Ovary (tissue), 7 donors: ENCODE measurements at regions not wholly inside any gene's neighbourhood (a gene's known extent, or its start where the extent isn't known, plus 50 kb on each side); places are given as distances from the start of the nearest gene placed in this dataset.

Experiments used
- DNase-seq, 5 donors: peaks; one replicate each; pipeline ENCODE4 v3.0.0-alpha.2; 2019 to 2020
- H3K27ac ChIP-seq, 2 donors: fragments of 200-600 bp; one replicate each; pipeline versions ENCODE4 v1.5.1 to v1.8.0; 2019 to 2022
- H3K27me3 ChIP-seq: fragments of 200-600 bp; one replicate; pipeline ENCODE4 v1.8.0; 2022
- H3K36me3 ChIP-seq: fragments of 200-600 bp; sonication (generic); one replicate; pipeline ENCODE4 v1.5.1; 2019
- H3K4me1 ChIP-seq: one replicate; pipeline ENCODE4 v1.8.1; 2013; ENCODE audit warnings: mild to moderate bottlenecking, moderate library complexity; ENCODE audit not compliant: insufficient read depth
- H3K4me3 ChIP-seq: fragments of 200-600 bp; sonication (generic); one replicate; pipeline ENCODE4 v1.5.1; 2017
- H3K9me3 ChIP-seq, 2 donors: fragments of 200-600 bp in 1 of 2; sonication (generic) in 1 of 2; one replicate each; pipeline versions ENCODE4 v1.5.1 to v1.8.1; 2013 to 2019; ENCODE audit warnings: mild to moderate bottlenecking in 1 of 2, moderate library complexity in 1 of 2
- CTCF ChIP-seq, 3 donors: fragments of 450-650 bp in 2 of 3; fragments of 200-600 bp in 1 of 3; IDR thresholded peaks; one replicate each; pipeline versions ENCODE4 v1.5.1 to v1.8.0; 2016 to 2022; ENCODE audit warnings: antibody characterized with exemption in 3 of 3, mild to moderate bottlenecking in 1 of 3
- EP300 ChIP-seq: sonication (generic); formaldehyde crosslinking; IDR thresholded peaks from one replicate; pipeline ENCODE4 v1.6.1; 2017; ENCODE audit warnings: antibody characterized with exemption
- POLR2A ChIP-seq: fragments of 450-650 bp; IDR thresholded peaks from one replicate; pipeline ENCODE4 v1.6.1; 2017; ENCODE audit warnings: antibody characterized with exemption, mild to moderate bottlenecking, moderate library complexity
- WGBS, 3 donors: extraction: QIAGEN DNeasy Blood & Tissue Kit in 1 of 3; methylation state at CpG; one replicate each; pipeline versions ENCODE4 v1.1.5 to v1.1.7; 2013 to 2017; 5-methylcytosine and 5-hydroxymethylcytosine counted together
- intact Hi-C, 4 donors: fragments of 100-400 bp; cut with DNase I; formaldehyde crosslinking; loops; one replicate each; pipeline versions ENCODE4 v1.11.0 to v1.15.1; 2022 to 2023
- donor health status: DM: no; HTN: no; CAD: no; lungs with moderate emphysema.
- donor health status: DM: no; HTN: no; CAD: no.
- donor health status: Bipolar disorder and iron deficiency.
- donor health status: DM: no; HTN: no; CAD: no.
- donor health status: DM: yes; HTN: yes; CAD: no.

GRCh38 chr5:8953016-8953415 lies 592.9 kb downstream of the SEMA5A start:
- no peak for DNase-seq
- TF ChIP-seq POLR2A (no peak), EP300 (no peak), CTCF (IDR thresholded peaks at IDR 0.05) (no peak)
- no peaks in the 10 kb centered on the region for H3K9me3 ChIP-seq
- H3K27ac ChIP-seq = no peak overlapping the region
- H3K4me3 ChIP-seq = no peak overlapping the region
- no peaks in the 10 kb centered on the region for H3K27me3 ChIP-seq
- 28 to 56% (median 31%) methylated on average over 1 of the region's 1 CpG for WGBS, 3 donors
- H3K4me1 ChIP-seq = no peaks in the 10 kb centered on the region
- H3K36me3 ChIP-seq = no peaks in the 10 kb centered on the region
- intact Hi-C loops = no loop called here

GRCh38 chr5:8953911-8954438 lies 591.9 kb downstream of the SEMA5A start:
- no peak overlapping the region for H3K27ac ChIP-seq
- TF ChIP-seq POLR2A (no peak), EP300 (no peak), CTCF (IDR thresholded peaks at IDR 0.05) (no peak)
- no peaks in the 10 kb centered on the region for H3K27me3 ChIP-seq
- WGBS, 3 donors = 51 to 80% (median 57%) methylated on average over 1 of the region's 1 CpG
- H3K4me3 ChIP-seq = no peak overlapping the region
- H3K9me3 ChIP-seq = no peaks in the 10 kb centered on the region
- no peaks in the 10 kb centered on the region for H3K36me3 ChIP-seq
- no peaks in the 10 kb centered on the region for H3K4me1 ChIP-seq
- DNase-seq = no peak
- intact Hi-C loops = no loop called here

- intact Hi-C loops = no loop called here
- DNase-seq = no peak
- Histone ChIP-seq H3K4me3 (no peak overlapping the region), H3K9me3 (no peaks in the 10 kb centered on the region), H3K27ac (no peak overlapping the region), H3K4me1 (no peaks in the 10 kb centered on the region), H3K36me3 (no peaks in the 10 kb centered on the region), H3K27me3 (no peaks in the 10 kb centered on the region)
- TF ChIP-seq CTCF (IDR thresholded peaks at IDR 0.05) (no peak), EP300 (no peak), POLR2A (no peak)
- WGBS, 3 donors = 32 to 46% (median 33%) methylated on average over 2 of the region's 2 CpGs
These were observed 591.1 kb downstream of the SEMA5A start for GRCh38 chr5:8954801-8955200.

- DNase-seq = no peak
- TF ChIP-seq POLR2A (no peak), EP300 (no peak)
- Histone ChIP-seq H3K4me3 (no peak overlapping the region), H3K27me3 (no peaks in the 10 kb centered on the region), H3K4me1 (no peaks in the 10 kb centered on the region), H3K9me3 (no peaks in the 10 kb centered on the region), H3K36me3 (no peaks in the 10 kb centered on the region), H3K27ac (no peak overlapping the region)
- intact Hi-C loops = no loop called here
- 83 to 90% (median 89%) methylated on average over 2 of the region's 2 CpGs for WGBS, 3 donors
These were observed 589.2 kb downstream of the SEMA5A start for GRCh38 chr5:8956659-8957058.

- Histone ChIP-seq H3K4me3 (no peak overlapping the region), H3K36me3 (no peaks in the 10 kb centered on the region), H3K27ac (no peak overlapping the region), H3K4me1 (no peaks in the 10 kb centered on the region), H3K27me3 (no peaks in the 10 kb centered on the region), H3K9me3 (no peaks in the 10 kb centered on the region)
- intact Hi-C loops = no loop called here
- TF ChIP-seq POLR2A (no peak), EP300 (no peak), CTCF (IDR thresholded peaks at IDR 0.05) (no peak)
- DNase-seq = no peak
- WGBS, 3 donors = 34 to 55% (median 37%) methylated on average over 5 of the region's 5 CpGs
These were observed 587.3 kb downstream of the SEMA5A start for GRCh38 chr5:8958602-8959001.
